Esophagus muscularis mucosa (tissue), 4 donors: ENCODE measurements at regions not wholly inside any gene's neighbourhood (a gene's known extent, or its start where the extent isn't known, plus 50 kb on each side); places are given as distances from the start of the nearest gene placed in this dataset.

ENCODE experiments used
- DNase-seq: peaks from one replicate; pipeline ENCODE4 v3.0.0-alpha.2; 2017; ENCODE audit errors: extremely low spot score
- H3K27ac ChIP-seq, 4 donors: fragments of 200-600 bp; sonication (generic); replicated peaks in 1 of 4; 1 replicate in 3 of 4; 2 replicates in 1 of 4; pipeline ENCODE4 v1.5.1; 2016 to 2019; ENCODE audit warnings: mild to moderate bottlenecking in 1 of 4
- H3K27me3 ChIP-seq, 4 donors: fragments of 200-600 bp; sonication (generic); one replicate each; pipeline versions ENCODE4 v1.5.1 to v1.6.0; 2016 to 2019
- H3K36me3 ChIP-seq, 4 donors: fragments of 200-600 bp; sonication (generic); one replicate each; pipeline ENCODE4 v1.5.1; 2016 to 2019
- H3K4me1 ChIP-seq, 4 donors: fragments of 200-600 bp; sonication (generic); one replicate each; pipeline ENCODE4 v1.5.1; 2016 to 2019
- H3K4me3 ChIP-seq, 4 donors: fragments of 200-600 bp; sonication (generic); 1 replicate in 2 of 4; 2 replicates in 2 of 4; pipeline ENCODE4 v1.5.1; 2016 to 2019; ENCODE audit warnings: mild to moderate bottlenecking in 4 of 4, moderate library complexity in 1 of 4
- H3K9me3 ChIP-seq, 4 donors: fragments of 200-600 bp; sonication (generic); 1 replicate in 3 of 4; 2 replicates in 1 of 4; pipeline ENCODE4 v1.5.1; 2016 to 2019
- CTCF ChIP-seq, 3 experiments: fragments of 200-600 bp in 2 of 3; fragments of 450-650 bp in 1 of 3; sonication (generic) in 2 of 3; IDR thresholded peaks; one replicate each; pipeline ENCODE4 v1.5.1; 2017 to 2019; ENCODE audit warnings: antibody characterized with exemption in 3 of 3, mild to moderate bottlenecking in 2 of 3, moderate library complexity in 1 of 3
- EP300 ChIP-seq: sonication (generic); formaldehyde crosslinking; IDR thresholded peaks from one replicate; pipeline ENCODE4 v1.6.1; 2017; ENCODE audit warnings: antibody characterized with exemption
- POLR2A ChIP-seq: fragments of 450-650 bp; IDR thresholded peaks from one replicate; pipeline ENCODE4 v1.6.1; 2017; ENCODE audit warnings: antibody characterized with exemption, moderate library complexity, mild to moderate bottlenecking, low read depth
- POLR2AphosphoS5 ChIP-seq, 2 donors: sonication (generic); formaldehyde crosslinking; IDR thresholded peaks; one replicate each; pipeline ENCODE4 v1.6.1; 2017; ENCODE audit warnings: antibody characterized with exemption in 2 of 2
- WGBS: methylation state at CpG from one replicate; pipeline ENCODE4 v1.1.5; 2018; 5-methylcytosine and 5-hydroxymethylcytosine counted together
- intact Hi-C: fragments of 100-400 bp; cut with DNase I; formaldehyde crosslinking; loops from one replicate; pipeline ENCODE4 v1.15.1; 2023

GRCh38 chr2:120404274-120404673, 58.3 kb downstream of the INHBB start:
- no peak for TF ChIP-seq POLR2AphosphoS5 (IDR thresholded peaks at IDR 0.05)
- TF ChIP-seq CTCF (IDR thresholded peaks at IDR 0.05) = no peak
- no peak for TF ChIP-seq EP300
- TF ChIP-seq POLR2A = no peak
- Histone ChIP-seq H3K27me3 (peaks cover 0 to 6% (median 0%) of the 10 kb centered on the region in 4 donors), H3K4me3 (no peak overlapping the region), H3K36me3 (no peaks in the 10 kb centered on the region), H3K4me1 (no peaks in the 10 kb centered on the region), H3K9me3 (peaks cover 0 to 10% (median 0%) of the 10 kb centered on the region in 4 donors), H3K27ac (no peak overlapping the region)
- WGBS = 77% methylated on average over 3 of the region's 3 CpGs
- DNase-seq = no peak
- intact Hi-C loops = no loop called here

- no peaks in the 10 kb centered on the region for H3K4me1 ChIP-seq
- H3K27me3 ChIP-seq = no peaks in the 10 kb centered on the region
- H3K9me3 ChIP-seq = peaks cover 0 to 15% (median 6%) of the 10 kb centered on the region in 4 donors
- no peak overlapping the region for H3K27ac ChIP-seq
- H3K4me3 ChIP-seq = no peak overlapping the region
- no peak for DNase-seq
- 86% methylated on average over 19 of the region's 19 CpGs for WGBS
- intact Hi-C loops = no loop called here
- TF ChIP-seq EP300 (no peak), CTCF (IDR thresholded peaks at IDR 0.05) (no peak)
- H3K36me3 ChIP-seq = no peaks in the 10 kb centered on the region
Measured at GRCh38 chr2:120404941-120405758, 59.2 kb downstream of the INHBB start.

GRCh38 chr2:120405759-120406099, 59.8 kb downstream of the INHBB start:
- intact Hi-C loops = no loop called here
- peaks cover 0 to 21% (median 8%) of the 10 kb centered on the region in 4 donors for H3K9me3 ChIP-seq
- 72% methylated on average over 3 of the region's 5 CpGs for WGBS
- H3K27me3 ChIP-seq = no peaks in the 10 kb centered on the region
- H3K4me1 ChIP-seq = no peaks in the 10 kb centered on the region
- no peak overlapping the region for H3K27ac ChIP-seq
- H3K4me3 ChIP-seq = no peak overlapping the region
- H3K36me3 ChIP-seq = no peaks in the 10 kb centered on the region
- TF ChIP-seq POLR2AphosphoS5 (IDR thresholded peaks at IDR 0.05) (no peak), CTCF (IDR thresholded peaks at IDR 0.05) (no peak), POLR2A (no peak), EP300 (no peak)
- DNase-seq = no peak

GRCh38 chr2:120406566-120406965, 60.6 kb downstream of the INHBB start:
- intact Hi-C loops = no loop called here
- Histone ChIP-seq H3K4me3 (no peak overlapping the region), H3K36me3 (no peaks in the 10 kb centered on the region), H3K27ac (no peak overlapping the region), H3K27me3 (no peaks in the 10 kb centered on the region), H3K4me1 (no peaks in the 10 kb centered on the region), H3K9me3 (peaks cover 0 to 29% (median 10%) of the 10 kb centered on the region in 4 donors)
- DNase-seq = no peak
- TF ChIP-seq POLR2A (no peak), EP300 (no peak)
- WGBS = 73% methylated on average over 8 of the region's 9 CpGs

GRCh38 chr2:120410487-120410886, 64.6 kb downstream of the INHBB start:
- intact Hi-C loops = no loop called here
- WGBS = 85% methylated on average over 3 of the region's 3 CpGs
- no peak for DNase-seq
- TF ChIP-seq EP300 (no peak), POLR2AphosphoS5 (IDR thresholded peaks at IDR 0.05) (no peak), POLR2A (no peak), CTCF (IDR thresholded peaks at IDR 0.05) (no peak)
- Histone ChIP-seq H3K4me1 (no peaks in the 10 kb centered on the region), H3K27me3 (no peaks in the 10 kb centered on the region), H3K9me3 (peaks cover 0 to 36% (median 13%) of the 10 kb centered on the region in 4 donors), H3K27ac (no peak overlapping the region), H3K4me3 (no peak overlapping the region), H3K36me3 (no peaks in the 10 kb centered on the region)
